Fibroblast of lung (primary cell): ENCODE measurements at regions not wholly inside any gene's neighbourhood (a gene's known extent, or its start where the extent isn't known, plus 50 kb on each side); places are given as distances from the start of the nearest gene placed in this dataset.
A peak's percentile ranks its signal among the peaks of the same experiment; 100 is the strongest.

ENCODE experiments used
- DNase-seq, 2 donors: peaks; one replicate each; pipeline versions ENCODE4 v3.0.0 to v3.0.0-alpha.2; 2010; ENCODE audit warnings: low read depth in 2 of 2
- H2AFZ ChIP-seq: 2 replicates; pipeline ENCODE4 v1.5.1; 2012; ENCODE audit warnings: low read length, control low read depth, inconsistent platforms
- H3K27ac ChIP-seq: 2 replicates; pipeline ENCODE4 v1.5.1; 2011; ENCODE audit warnings: low read length, control low read depth; ENCODE audit not compliant: insufficient read depth
- H3K27me3 ChIP-seq: 2 replicates; pipeline ENCODE4 v1.5.1; 2011; ENCODE audit warnings: mild to moderate bottlenecking, low read length; ENCODE audit not compliant: control insufficient read depth, insufficient read depth
- H3K36me3 ChIP-seq: 2 replicates; pipeline ENCODE4 v1.5.1; 2011; ENCODE audit warnings: low read length; ENCODE audit not compliant: control insufficient read depth, insufficient read depth
- H3K4me1 ChIP-seq: 2 replicates; pipeline ENCODE4 v1.5.1; 2011; ENCODE audit warnings: low read length; ENCODE audit not compliant: control insufficient read depth, insufficient read depth; ENCODE audit errors: extremely low read depth
- H3K4me2 ChIP-seq: 2 replicates; pipeline ENCODE4 v1.5.1; 2011; ENCODE audit warnings: low read length, control low read depth; ENCODE audit not compliant: insufficient read depth; ENCODE audit errors: extremely low read depth
- H3K4me3 ChIP-seq, 4 experiments: fragments of 200-600 bp in 1 of 4; sonication (generic) in 1 of 4; replicated peaks in 1 of 4; 2 replicates each; pipeline ENCODE4 v1.5.1; 2011 to 2016; ENCODE audit warnings: low read length in 4 of 4, low read depth in 3 of 4, mild to moderate bottlenecking in 3 of 4, control low read depth in 2 of 4, inconsistent platforms in 1 of 4, mixed read lengths in 1 of 4; ENCODE audit not compliant: insufficient read depth in 1 of 4; ENCODE audit errors: control extremely low read depth in 1 of 4
- H3K79me2 ChIP-seq: 2 replicates; pipeline ENCODE4 v1.5.1; 2012; ENCODE audit warnings: mild to moderate bottlenecking, low read length, inconsistent platforms; ENCODE audit not compliant: control insufficient read depth, insufficient read depth
- H3K9ac ChIP-seq: 2 replicates; pipeline ENCODE4 v1.5.1; 2011; ENCODE audit warnings: mild to moderate bottlenecking, low read length, control low read depth; ENCODE audit not compliant: insufficient read depth
- H3K9me3 ChIP-seq: 2 replicates; pipeline ENCODE4 v1.5.1; 2012; ENCODE audit warnings: low read depth, low read length; ENCODE audit not compliant: control insufficient read depth, insufficient read depth
- H4K20me1 ChIP-seq: 2 replicates; pipeline ENCODE4 v1.5.1; 2011; ENCODE audit warnings: low read length; ENCODE audit not compliant: control insufficient read depth, insufficient read depth; ENCODE audit errors: extremely low read depth
- EZH2 ChIP-seq: IDR thresholded peaks from 2 replicates; pipeline ENCODE4 v1.5.1; 2012; ENCODE audit warnings: low read length, control low read depth, mild to moderate bottlenecking; ENCODE audit errors: missing control alignments
- TF ChIP-seq, protein P1 (sequence below), 2 donors: IDR thresholded peaks in 1 of 2; conservative IDR thresholded peaks in 1 of 2; 1 replicate in 1 of 2; 2 replicates in 1 of 2; pipeline ENCODE4 v1.5.1; 2011 to 2012; ENCODE audit warnings: low read length in 2 of 2, control low read depth in 1 of 2, inconsistent platforms in 1 of 2, low read depth in 1 of 2, mild to moderate bottlenecking in 1 of 2

DNA sequence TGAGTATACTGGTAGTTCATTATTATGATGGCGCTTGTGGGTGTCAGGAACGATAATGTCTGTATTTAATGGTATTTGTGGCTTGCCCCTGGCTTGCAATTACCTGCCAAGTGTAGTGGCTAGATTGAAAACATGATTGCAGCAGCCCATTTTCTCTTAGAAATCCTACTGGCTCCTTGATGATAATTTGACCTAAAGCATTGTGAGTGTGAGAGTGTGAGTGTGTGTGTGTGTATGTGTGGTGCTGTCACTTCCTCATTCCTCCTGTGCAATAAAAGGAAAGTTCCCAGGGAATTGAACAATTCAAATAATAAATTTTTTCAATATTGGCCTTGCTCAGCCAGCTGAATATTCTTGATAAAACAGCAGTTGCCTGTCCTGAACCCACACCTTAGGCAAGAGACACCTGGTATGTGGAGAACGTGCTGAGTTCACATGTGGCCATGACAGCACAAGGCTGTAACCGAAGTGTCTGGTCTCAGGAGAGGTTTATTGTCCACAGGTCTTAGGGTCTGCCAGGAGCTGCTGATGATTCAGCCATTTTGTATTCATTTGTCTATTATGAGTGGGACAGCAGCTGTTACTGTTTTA lies 193.3 kb downstream of the CD47 start:
- Histone ChIP-seq H3K4me3 (no peak overlapping the region), H4K20me1 (no peaks in the 10 kb centered on the region), H2AFZ (no peak overlapping the region), H3K36me3 (no peaks in the 10 kb centered on the region), H3K4me1 (no peaks in the 10 kb centered on the region), H3K27ac (no peak overlapping the region), H3K4me2 (peak overlapping the region; percentile 5), H3K9me3 (no peaks in the 10 kb centered on the region), H3K9ac (no peak overlapping the region), H3K79me2 (no peaks in the 10 kb centered on the region), H3K27me3 (no peaks in the 10 kb centered on the region)
- DNase-seq = peak; percentile 23 to 70
- no peak for TF ChIP-seq EZH2
- TF ChIP-seq, protein P1, sequence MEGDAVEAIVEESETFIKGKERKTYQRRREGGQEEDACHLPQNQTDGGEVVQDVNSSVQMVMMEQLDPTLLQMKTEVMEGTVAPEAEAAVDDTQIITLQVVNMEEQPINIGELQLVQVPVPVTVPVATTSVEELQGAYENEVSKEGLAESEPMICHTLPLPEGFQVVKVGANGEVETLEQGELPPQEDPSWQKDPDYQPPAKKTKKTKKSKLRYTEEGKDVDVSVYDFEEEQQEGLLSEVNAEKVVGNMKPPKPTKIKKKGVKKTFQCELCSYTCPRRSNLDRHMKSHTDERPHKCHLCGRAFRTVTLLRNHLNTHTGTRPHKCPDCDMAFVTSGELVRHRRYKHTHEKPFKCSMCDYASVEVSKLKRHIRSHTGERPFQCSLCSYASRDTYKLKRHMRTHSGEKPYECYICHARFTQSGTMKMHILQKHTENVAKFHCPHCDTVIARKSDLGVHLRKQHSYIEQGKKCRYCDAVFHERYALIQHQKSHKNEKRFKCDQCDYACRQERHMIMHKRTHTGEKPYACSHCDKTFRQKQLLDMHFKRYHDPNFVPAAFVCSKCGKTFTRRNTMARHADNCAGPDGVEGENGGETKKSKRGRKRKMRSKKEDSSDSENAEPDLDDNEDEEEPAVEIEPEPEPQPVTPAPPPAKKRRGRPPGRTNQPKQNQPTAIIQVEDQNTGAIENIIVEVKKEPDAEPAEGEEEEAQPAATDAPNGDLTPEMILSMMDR (conservative IDR thresholded peaks at IDR 0.05 in 1 of 2, IDR thresholded peaks at IDR 0.05 in 1 of 2; ENCODE audit: low read depth in 1 of 2, low read length in 2 of 2) = no peak

DNA sequence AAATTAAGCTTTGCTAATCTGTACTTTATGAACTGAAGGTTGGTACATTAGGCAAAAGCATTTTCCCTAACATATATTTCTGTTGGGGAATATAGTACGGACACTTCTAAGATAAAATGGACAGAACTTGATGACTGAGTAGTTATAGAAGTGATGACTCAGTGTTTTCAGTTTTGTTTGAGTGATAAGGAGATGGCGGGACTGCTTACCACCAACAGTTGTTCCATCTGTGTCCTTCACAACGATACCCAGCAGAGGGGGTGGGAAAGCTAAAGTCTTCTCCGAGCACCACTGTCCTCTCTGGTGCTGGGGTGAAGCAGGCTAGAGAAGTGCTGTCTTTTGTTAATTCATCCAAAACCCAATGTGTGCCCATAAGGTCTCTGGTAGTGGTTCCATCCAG lies 195.8 kb downstream of the CD47 start:
- no peaks in the 10 kb centered on the region for H4K20me1 ChIP-seq
- H3K27me3 ChIP-seq = no peaks in the 10 kb centered on the region
- DNase-seq = no peak
- H3K9ac ChIP-seq = no peak overlapping the region
- H3K4me3 ChIP-seq = no peak overlapping the region
- TF ChIP-seq, protein P1 (conservative IDR thresholded peaks at IDR 0.05 in 1 of 2, IDR thresholded peaks at IDR 0.05 in 1 of 2; ENCODE audit: low read depth in 1 of 2, low read length in 2 of 2) = no peak
- TF ChIP-seq EZH2 = no peak
- H3K9me3 ChIP-seq = no peaks in the 10 kb centered on the region
- H3K79me2 ChIP-seq = no peaks in the 10 kb centered on the region
- H3K27ac ChIP-seq = no peak overlapping the region
- no peaks in the 10 kb centered on the region for H3K36me3 ChIP-seq
- H3K4me1 ChIP-seq = no peaks in the 10 kb centered on the region
- no peak overlapping the region for H3K4me2 ChIP-seq
- H2AFZ ChIP-seq = no peak overlapping the region

DNA sequence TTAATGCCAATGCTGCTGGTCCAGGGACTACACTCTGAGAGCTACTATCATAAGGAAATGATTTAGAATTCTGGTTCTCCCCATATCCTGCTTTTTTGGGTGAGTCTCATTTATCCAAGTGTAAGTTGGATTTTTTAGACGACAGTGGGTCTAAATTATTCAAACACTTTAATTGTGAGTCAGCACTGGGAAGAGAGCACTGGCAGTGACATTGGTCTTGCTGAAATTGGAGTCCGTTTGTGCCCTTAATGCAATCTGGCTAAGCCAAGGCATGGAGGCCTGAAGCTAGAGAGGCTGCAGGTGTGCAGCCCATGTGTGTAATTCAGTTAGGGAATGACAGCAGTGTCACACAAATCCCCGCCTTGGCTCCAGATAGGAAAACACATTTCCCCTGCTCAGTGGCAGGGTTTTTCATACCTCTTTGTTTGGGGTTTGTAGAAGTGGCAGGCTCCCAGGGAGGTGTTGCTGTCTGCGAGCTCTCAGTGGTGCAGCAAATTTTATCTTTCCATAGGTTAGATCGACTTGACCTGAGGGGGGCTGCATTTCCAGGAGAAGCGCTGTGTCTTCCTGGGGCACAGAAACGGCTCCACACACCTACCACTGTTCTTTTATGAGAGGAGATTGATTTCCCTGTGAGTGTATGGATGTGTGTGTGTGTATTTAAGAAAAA lies 197.7 kb downstream of the CD47 start:
- peak in 1 of 2 donors; percentile 34 for DNase-seq
- no peak overlapping the region for H3K4me3 ChIP-seq
- no peaks in the 10 kb centered on the region for H3K79me2 ChIP-seq
- TF ChIP-seq, protein P1 (conservative IDR thresholded peaks at IDR 0.05 in 1 of 2, IDR thresholded peaks at IDR 0.05 in 1 of 2; ENCODE audit: low read depth in 1 of 2, low read length in 2 of 2) = no peak
- no peak for TF ChIP-seq EZH2
- H3K9me3 ChIP-seq = no peaks in the 10 kb centered on the region
- no peaks in the 10 kb centered on the region for H4K20me1 ChIP-seq
- H3K27ac ChIP-seq = no peak overlapping the region
- no peak overlapping the region for H3K9ac ChIP-seq
- no peak overlapping the region for H2AFZ ChIP-seq
- H3K36me3 ChIP-seq = no peaks in the 10 kb centered on the region
- no peaks in the 10 kb centered on the region for H3K4me1 ChIP-seq
- no peak overlapping the region for H3K4me2 ChIP-seq
- no peaks in the 10 kb centered on the region for H3K27me3 ChIP-seq
